ENCODE measurements at regions not wholly inside any gene's neighbourhood (a gene's known extent, or its start where the extent isn't known, plus 50 kb on each side); places are given as distances from the start of the nearest gene placed in this dataset.

- DNase-seq: no peak
Observed at GRCh38 chr20:39333211-39333610, 371.1 kb downstream of the DHX35 start.

- no peak for DNase-seq
Observed at GRCh38 chr20:39328347-39328746, 366.2 kb downstream of the DHX35 start.

GRCh38 chr20:39326050-39326449 is 363.9 kb downstream of the DHX35 start:
- DNase-seq: no peak

- no peak for DNase-seq
Observed at GRCh38 chr20:39318911-39319310, 356.8 kb downstream of the DHX35 start.

GRCh38 chr20:39312676-39313075 is 350.5 kb downstream of the DHX35 start:
- no peak for DNase-seq

- no peak for DNase-seq
Observed at GRCh38 chr20:39311851-39312506, 349.8 kb downstream of the DHX35 start.

- DNase-seq: no peak
Observed at GRCh38 chr20:39310363-39310995, 348.3 kb downstream of the DHX35 start.

GRCh38 chr20:39309458-39309857 is 347.3 kb downstream of the DHX35 start:
- DNase-seq: no peak

GRCh38 chr20:39302312-39302711 is 340.2 kb downstream of the DHX35 start:
- DNase-seq: no peak

- DNase-seq: no peak
Observed at GRCh38 chr20:39299783-39300182, 337.6 kb downstream of the DHX35 start.

- DNase-seq: no peak
Observed at GRCh38 chr20:39298571-39299506, 336.7 kb downstream of the DHX35 start.

- DNase-seq: no peak
Observed at GRCh38 chr20:39298121-39298520, 336.0 kb downstream of the DHX35 start.

- no peak for DNase-seq
Observed at GRCh38 chr20:39295301-39295700, 333.2 kb downstream of the DHX35 start.

GRCh38 chr20:39294137-39294725 is 332.1 kb downstream of the DHX35 start:
- DNase-seq: no peak

- no peak for DNase-seq
Observed at GRCh38 chr20:39292193-39292736, 330.1 kb downstream of the DHX35 start.

- DNase-seq: no peak
Observed at GRCh38 chr20:39291301-39291700, 329.2 kb downstream of the DHX35 start.

GRCh38 chr20:39290575-39290974 is 328.4 kb downstream of the DHX35 start:
- no peak for DNase-seq

- DNase-seq: no peak
Observed at GRCh38 chr20:39289831-39290230, 327.7 kb downstream of the DHX35 start.

GRCh38 chr20:39289316-39289715 is 327.2 kb downstream of the DHX35 start:
- no peak for DNase-seq

- DNase-seq: no peak
Observed at GRCh38 chr20:39283464-39283863, 321.3 kb downstream of the DHX35 start.

GRCh38 chr20:39282619-39283092 is 320.5 kb downstream of the DHX35 start:
- DNase-seq: no peak

- no peak for DNase-seq
Observed at GRCh38 chr20:39280875-39281274, 318.7 kb downstream of the DHX35 start.

GRCh38 chr20:39278230-39278788 is 316.2 kb downstream of the DHX35 start:
- no peak for DNase-seq
